Uterus (tissue), 3 donors: ENCODE measurements at regions not wholly inside any gene's neighbourhood (a gene's known extent, or its start where the extent isn't known, plus 50 kb on each side); places are given as distances from the start of the nearest gene placed in this dataset.
"Not testable (repeated sequence)": the region's sequence is repeated elsewhere in the genome, so short reads cannot be mapped to it uniquely, and the experiment has no call there.

Experiments used
- DNase-seq, 2 donors: peaks; one replicate each; pipeline ENCODE4 v3.0.0-alpha.2; 2019 to 2020
- H3K27ac ChIP-seq, 2 donors: fragments of 200-600 bp; sonication (generic); 1 replicate in 1 of 2; 2 replicates in 1 of 2; pipeline ENCODE4 v1.5.1; 2016 to 2018
- H3K27me3 ChIP-seq, 2 donors: fragments of 200-600 bp; sonication (generic); one replicate each; pipeline ENCODE4 v1.5.1; 2018 to 2019; ENCODE audit warnings: control low read depth in 1 of 2
- H3K36me3 ChIP-seq, 2 donors: fragments of 200-600 bp; sonication (generic); one replicate each; pipeline ENCODE4 v1.5.1; 2019; ENCODE audit warnings: control low read depth in 1 of 2
- H3K4me1 ChIP-seq, 2 donors: fragments of 200-600 bp; sonication (generic); one replicate each; pipeline ENCODE4 v1.5.1; 2018 to 2019; ENCODE audit warnings: control low read depth in 1 of 2
- H3K4me3 ChIP-seq, 2 donors: fragments of 200-600 bp; sonication (generic); 1 replicate in 1 of 2; 2 replicates in 1 of 2; pipeline ENCODE4 v1.5.1; 2018 to 2019; ENCODE audit warnings: mild to moderate bottlenecking in 1 of 2
- H3K9me3 ChIP-seq, 2 donors: fragments of 200-600 bp; sonication (generic); one replicate each; pipeline ENCODE4 v1.5.1; 2019; ENCODE audit warnings: control low read depth in 1 of 2
- CTCF ChIP-seq, 4 experiments: fragments of 200-600 bp in 2 of 4; fragments of 450-650 bp in 2 of 4; sonication (generic) in 2 of 4; IDR thresholded peaks; one replicate each; pipeline ENCODE4 v1.5.1; 2016 to 2019; ENCODE audit warnings: antibody characterized with exemption in 4 of 4, mild to moderate bottlenecking in 2 of 4, moderate library complexity in 1 of 4
- POLR2A ChIP-seq, 2 donors: fragments of 450-650 bp; IDR thresholded peaks; one replicate each; pipeline ENCODE4 v1.6.1; 2016; ENCODE audit warnings: antibody characterized with exemption in 2 of 2, mild to moderate bottlenecking in 1 of 2, moderate library complexity in 1 of 2
- intact Hi-C: fragments of 100-400 bp; cut with DNase I; formaldehyde crosslinking; loops from one replicate; pipeline ENCODE4 v1.15.1; 2023; ENCODE audit warnings: low total_unique reads
- donor health status: DM: yes; HTN: yes; CAD: no.

- no peaks in the 10 kb centered on the region for H3K36me3 ChIP-seq
- H3K4me3 ChIP-seq = no peak overlapping the region
- no peaks in the 10 kb centered on the region for H3K27me3 ChIP-seq
- H3K9me3 ChIP-seq = no peaks in the 10 kb centered on the region
- H3K4me1 ChIP-seq = no peaks in the 10 kb centered on the region
- DNase-seq = no peak
- H3K27ac ChIP-seq = no peak overlapping the region
- TF ChIP-seq CTCF (IDR thresholded peaks at IDR 0.05) = no peak
- TF ChIP-seq POLR2A (IDR thresholded peaks at IDR 0.05) = no peak
- intact Hi-C loops = no loop called here
Observed at GRCh38 chr1:189217646-189218045, 1260.0 kb downstream of the BRINP3 start.

- DNase-seq = no peak
- TF ChIP-seq CTCF (IDR thresholded peaks at IDR 0.05) (no peak), POLR2A (IDR thresholded peaks at IDR 0.05) (no peak)
- intact Hi-C loops = no loop called here
- no peak overlapping the region for H3K4me3 ChIP-seq
- no peaks in the 10 kb centered on the region for H3K27me3 ChIP-seq
- no peaks in the 10 kb centered on the region for H3K36me3 ChIP-seq
- no peaks in the 10 kb centered on the region for H3K9me3 ChIP-seq
- H3K27ac ChIP-seq = no peak overlapping the region
- no peaks in the 10 kb centered on the region for H3K4me1 ChIP-seq
Observed at GRCh38 chr1:189220750-189221149, 1256.9 kb downstream of the BRINP3 start.

- H3K36me3 ChIP-seq, DNase-seq, H3K9me3 ChIP-seq, H3K4me1 ChIP-seq, H3K27ac ChIP-seq, intact Hi-C loops, H3K27me3 ChIP-seq, H3K4me3 ChIP-seq: not testable (repeated sequence)
Observed at GRCh38 chr1:189225794-189226145, 1251.9 kb downstream of the BRINP3 start.

GRCh38 chr1:189226779-189227178 is 1250.9 kb downstream of the BRINP3 start:
- no peak for DNase-seq
- Histone ChIP-seq H3K27me3 (no peaks in the 10 kb centered on the region), H3K27ac (no peak overlapping the region), H3K9me3 (no peaks in the 10 kb centered on the region), H3K36me3 (no peaks in the 10 kb centered on the region), H3K4me3 (no peak overlapping the region), H3K4me1 (no peaks in the 10 kb centered on the region)
- TF ChIP-seq CTCF (IDR thresholded peaks at IDR 0.05) (no peak), POLR2A (IDR thresholded peaks at IDR 0.05) (no peak)
- intact Hi-C loops = no loop called here

- intact Hi-C loops = no loop called here
- DNase-seq = no peak
Observed at GRCh38 chr1:189237008-189237407, 1240.7 kb downstream of the BRINP3 start.

More at GRCh38 chr1:189237008-189237407, 1240.7 kb downstream of the BRINP3 start:
- Histone ChIP-seq H3K9me3 (no peaks in the 10 kb centered on the region), H3K4me1 (no peaks in the 10 kb centered on the region), H3K4me3 (no peak overlapping the region), H3K27ac (no peak overlapping the region), H3K27me3 (no peaks in the 10 kb centered on the region), H3K36me3 (no peaks in the 10 kb centered on the region)
- TF ChIP-seq CTCF (IDR thresholded peaks at IDR 0.05) (no peak), POLR2A (IDR thresholded peaks at IDR 0.05) (no peak)
